ENCODE measurements at regions not wholly inside any gene's neighbourhood (a gene's known extent, or its start where the extent isn't known, plus 50 kb on each side); places are given as distances from the start of the nearest gene placed in this dataset.

- no peak for TF ChIP-seq CREB5 (CRISPR knock-in tag; IDR thresholded peaks at IDR 0.05; ENCODE audit: low read depth)
- no peak for TF ChIP-seq ZNF70 (CRISPR knock-in tag; IDR thresholded peaks at IDR 0.05)
- TF ChIP-seq OSR1 (CRISPR knock-in tag; IDR thresholded peaks at IDR 0.05) = no peak
- no peak for TF ChIP-seq ZFP3 (CRISPR knock-in tag; IDR thresholded peaks at IDR 0.05)
- TF ChIP-seq ZNF8 (CRISPR knock-in tag; IDR thresholded peaks at IDR 0.05) = no peak
- TF ChIP-seq GLIS3 (CRISPR knock-in tag; IDR thresholded peaks at IDR 0.05) = no peak
- TF ChIP-seq PATZ1 (CRISPR knock-in tag; IDR thresholded peaks at IDR 0.05; ENCODE audit: borderline replicate concordance) = no peak
- TF ChIP-seq ARNTL (CRISPR knock-in tag; IDR thresholded peaks at IDR 0.05; ENCODE audit: borderline replicate concordance, low read depth) = no peak
Observed at GRCh38 chr18:78566720-78567119, 412.9 kb upstream of the SALL3 start.
